GM10266 (cell line): ENCODE measurements at regions not wholly inside any gene's neighbourhood (a gene's known extent, or its start where the extent isn't known, plus 50 kb on each side); places are given as distances from the start of the nearest gene placed in this dataset.

Experiments used
- DNase-seq: peaks from one replicate; pipeline ENCODE4 v3.0.0; 2012; ENCODE audit errors: extremely low spot score
- TF ChIP-seq, protein P1 (sequence below): IDR thresholded peaks from 2 replicates; pipeline ENCODE4 v1.5.1; 2012; ENCODE audit warnings: mild to moderate bottlenecking, low read depth; ENCODE audit not compliant: control insufficient read depth, insufficient read depth; ENCODE audit errors: missing control alignments

DNA sequence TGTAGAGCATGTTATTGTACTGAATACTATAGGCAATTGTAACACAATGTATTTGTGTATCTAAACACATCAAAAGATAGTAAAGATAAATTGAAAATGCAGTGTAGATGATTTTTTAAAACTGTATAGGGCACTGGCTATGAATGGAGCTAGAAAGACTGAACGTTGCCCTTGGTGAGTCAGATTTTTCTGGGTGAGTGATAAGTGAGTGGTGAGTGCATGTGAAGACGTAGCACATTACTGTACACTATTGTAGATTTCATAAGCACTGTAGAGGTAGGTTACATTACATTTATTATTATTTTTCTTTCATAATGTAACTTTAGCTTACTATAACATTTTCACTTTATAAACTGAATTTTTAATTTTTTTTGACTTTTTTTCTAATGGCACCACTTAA, 1491.6 kb downstream of the TECRL start:
- no peak for DNase-seq
- TF ChIP-seq, protein P1, sequence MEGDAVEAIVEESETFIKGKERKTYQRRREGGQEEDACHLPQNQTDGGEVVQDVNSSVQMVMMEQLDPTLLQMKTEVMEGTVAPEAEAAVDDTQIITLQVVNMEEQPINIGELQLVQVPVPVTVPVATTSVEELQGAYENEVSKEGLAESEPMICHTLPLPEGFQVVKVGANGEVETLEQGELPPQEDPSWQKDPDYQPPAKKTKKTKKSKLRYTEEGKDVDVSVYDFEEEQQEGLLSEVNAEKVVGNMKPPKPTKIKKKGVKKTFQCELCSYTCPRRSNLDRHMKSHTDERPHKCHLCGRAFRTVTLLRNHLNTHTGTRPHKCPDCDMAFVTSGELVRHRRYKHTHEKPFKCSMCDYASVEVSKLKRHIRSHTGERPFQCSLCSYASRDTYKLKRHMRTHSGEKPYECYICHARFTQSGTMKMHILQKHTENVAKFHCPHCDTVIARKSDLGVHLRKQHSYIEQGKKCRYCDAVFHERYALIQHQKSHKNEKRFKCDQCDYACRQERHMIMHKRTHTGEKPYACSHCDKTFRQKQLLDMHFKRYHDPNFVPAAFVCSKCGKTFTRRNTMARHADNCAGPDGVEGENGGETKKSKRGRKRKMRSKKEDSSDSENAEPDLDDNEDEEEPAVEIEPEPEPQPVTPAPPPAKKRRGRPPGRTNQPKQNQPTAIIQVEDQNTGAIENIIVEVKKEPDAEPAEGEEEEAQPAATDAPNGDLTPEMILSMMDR = no peak

DNA sequence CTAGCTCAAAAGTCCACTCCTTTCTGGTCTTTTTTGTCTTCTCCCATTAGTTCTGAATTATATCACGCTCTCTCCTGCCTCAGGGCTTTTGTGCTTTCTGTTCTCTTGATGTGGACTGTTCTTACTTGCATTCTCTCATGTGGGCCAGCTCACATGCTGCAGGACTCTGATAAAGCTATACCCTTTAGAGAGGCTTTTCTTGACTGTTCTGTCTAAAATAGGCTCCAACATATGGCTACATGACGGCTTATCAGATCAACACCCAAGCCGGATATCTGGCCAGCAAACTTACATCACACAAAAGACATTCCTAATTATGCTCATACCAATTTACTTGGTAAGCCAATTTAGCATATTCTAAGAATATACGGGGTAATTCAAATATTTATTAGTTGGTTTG, 1494.5 kb downstream of the TECRL start:
- TF ChIP-seq, protein P1 = no peak
- DNase-seq = no peak

DNA sequence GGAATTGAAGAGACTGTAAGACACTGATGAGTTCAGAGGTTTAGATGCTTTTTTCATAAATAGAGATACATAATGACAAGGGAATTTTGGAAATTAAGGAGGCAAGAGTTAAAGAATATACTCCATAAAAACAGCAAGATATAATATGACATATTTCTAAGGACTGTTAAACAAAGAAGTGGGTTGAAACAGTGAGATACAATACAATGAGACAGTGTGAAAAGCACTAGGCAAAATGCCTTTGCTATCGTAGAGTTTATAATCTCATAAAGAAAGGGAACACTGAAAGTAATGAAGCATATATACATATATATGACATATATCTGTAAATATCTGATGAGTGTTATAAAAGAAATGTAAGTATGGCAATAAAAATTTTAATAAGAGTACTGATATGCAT, 1496.2 kb downstream of the TECRL start:
- DNase-seq = no peak
- TF ChIP-seq, protein P1 = no peak

DNA sequence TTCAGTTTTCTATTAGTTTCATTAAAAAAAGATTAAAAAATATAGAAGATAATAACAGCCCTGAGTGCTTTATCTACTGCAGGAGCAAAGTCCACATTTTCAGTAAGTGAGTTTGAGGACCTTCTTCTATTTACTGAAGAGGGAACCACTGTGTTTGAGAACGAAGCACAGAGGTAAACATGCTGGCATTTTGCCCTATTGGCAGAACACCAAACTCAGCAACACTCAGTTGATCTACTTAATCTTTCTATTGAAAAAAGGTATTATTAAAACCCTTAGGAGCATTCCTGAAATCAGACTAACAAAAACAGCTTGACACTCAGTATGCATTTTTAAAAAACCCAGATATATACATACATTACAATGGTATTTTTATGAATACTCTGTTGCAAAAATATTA, 1496.7 kb downstream of the TECRL start:
- no peak for DNase-seq
- TF ChIP-seq, protein P1 = no peak

DNA sequence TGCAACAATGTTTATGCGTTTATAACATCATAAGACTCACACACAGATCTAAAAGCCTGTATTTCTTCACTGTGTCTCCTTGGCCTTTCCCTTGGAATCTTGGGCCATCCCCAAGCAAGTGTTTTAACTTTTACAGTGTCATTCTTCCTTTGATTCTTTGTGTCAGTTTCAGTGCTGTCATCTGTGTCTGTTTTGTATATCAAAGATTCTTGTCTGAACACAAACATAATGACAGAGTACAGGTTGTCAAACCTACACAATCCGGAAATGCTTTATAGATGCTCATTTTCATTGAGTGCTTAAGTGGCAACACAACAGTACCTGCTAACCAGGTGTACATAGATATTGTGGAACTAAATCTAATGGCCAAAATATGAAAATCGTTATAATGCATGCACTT, 1500.0 kb downstream of the TECRL start:
- TF ChIP-seq, protein P1 = no peak
- DNase-seq = no peak

DNA sequence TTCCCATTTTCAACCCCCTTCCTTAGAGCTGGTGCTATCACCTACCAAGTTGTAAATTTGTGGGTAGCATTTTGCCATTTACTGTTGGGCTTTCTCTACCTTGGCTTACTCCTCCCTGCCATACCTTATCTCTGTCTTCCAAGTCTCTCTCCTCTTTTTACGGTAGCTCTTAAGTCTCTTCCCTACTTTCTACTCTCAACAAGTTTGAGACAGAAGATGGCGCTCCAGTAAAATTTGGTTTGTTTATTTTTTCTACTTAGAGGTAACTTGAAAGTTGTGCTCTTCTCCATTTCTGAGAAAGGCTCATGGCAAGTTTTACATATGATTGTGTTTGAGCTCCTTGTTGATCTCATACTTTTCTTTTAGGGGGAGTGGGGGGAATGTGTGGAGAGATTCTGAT, 1508.1 kb downstream of the TECRL start:
- TF ChIP-seq, protein P1 = no peak
- DNase-seq = no peak

DNA sequence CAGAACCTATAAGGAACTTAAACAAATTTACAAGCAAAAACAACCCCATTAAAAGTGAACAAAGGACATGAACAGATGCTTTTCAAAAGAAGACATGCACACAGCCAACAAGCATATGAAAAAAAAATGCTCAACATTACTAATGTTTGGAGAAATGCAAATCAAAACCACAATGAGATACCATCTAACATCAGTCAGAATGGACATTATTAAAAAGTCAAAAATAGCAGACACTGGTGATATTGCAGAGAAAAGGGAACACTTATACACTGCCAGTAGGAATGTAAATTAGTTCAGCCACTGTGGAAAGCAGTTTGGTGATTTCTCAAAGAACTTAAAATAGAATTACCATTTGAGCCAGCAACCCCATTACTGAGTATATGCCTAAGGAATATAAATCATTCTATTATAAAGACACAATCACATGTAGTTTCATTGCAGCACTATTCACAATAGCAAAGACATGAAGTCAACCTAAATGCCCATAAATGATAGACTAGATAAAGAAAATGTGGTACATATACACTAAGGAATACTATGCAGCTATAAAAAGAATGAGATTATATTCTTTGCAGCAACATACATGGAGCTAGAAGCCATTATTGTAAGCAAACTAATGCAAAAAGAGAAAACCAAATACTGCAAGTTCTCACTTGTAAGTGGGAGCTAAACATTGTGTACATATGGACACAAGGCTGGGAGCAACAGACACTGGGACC, 1509.4 kb downstream of the TECRL start:
- no peak for DNase-seq
- TF ChIP-seq, protein P1 = no peak
